Uterus (tissue), 2 donors: ENCODE measurements at regions not wholly inside any gene's neighbourhood (a gene's known extent, or its start where the extent isn't known, plus 50 kb on each side); places are given as distances from the start of the nearest gene placed in this dataset.

ENCODE experiments used
- POLR2A ChIP-seq, 2 donors: fragments of 450-650 bp; IDR thresholded peaks; one replicate each; pipeline ENCODE4 v1.6.1; 2016; ENCODE audit warnings: antibody characterized with exemption in 2 of 2, mild to moderate bottlenecking in 1 of 2, moderate library complexity in 1 of 2
- TF ChIP-seq, protein P1 (sequence below), 4 experiments: fragments of 200-600 bp in 2 of 4; fragments of 450-650 bp in 2 of 4; sonication (generic) in 2 of 4; IDR thresholded peaks; one replicate each; pipeline ENCODE4 v1.5.1; 2016 to 2019; ENCODE audit warnings: antibody characterized with exemption in 4 of 4, mild to moderate bottlenecking in 2 of 4, moderate library complexity in 1 of 4

DNA sequence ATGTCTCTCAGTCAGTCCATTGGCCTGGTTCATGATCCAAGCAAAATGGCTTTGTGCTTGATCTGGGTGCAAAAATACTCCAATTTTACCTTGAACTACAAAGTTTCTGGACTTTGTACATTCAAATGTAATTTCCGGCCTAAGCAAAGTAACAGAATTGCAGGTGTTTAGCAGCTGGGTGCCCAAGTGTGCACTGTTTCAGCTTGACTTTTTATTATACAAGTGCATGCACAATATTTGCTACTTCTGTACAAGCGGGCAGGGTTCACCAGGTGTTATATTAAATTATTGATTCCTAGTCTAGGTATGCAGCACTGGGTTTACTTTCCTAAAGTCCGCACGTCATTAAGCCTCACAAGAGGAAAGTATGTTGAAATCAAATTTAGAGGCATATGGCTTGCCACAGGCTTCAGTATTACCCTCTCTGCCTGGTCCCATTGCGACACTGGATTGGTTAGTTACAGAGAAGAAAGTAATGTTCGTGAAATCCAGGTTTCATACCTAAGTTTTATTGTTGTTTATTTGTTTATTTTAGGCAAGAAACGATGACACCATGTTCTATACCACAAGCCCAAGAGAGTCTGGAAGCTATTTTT lies 376.9 kb upstream of the CTSO start:
- TF ChIP-seq, protein P1, sequence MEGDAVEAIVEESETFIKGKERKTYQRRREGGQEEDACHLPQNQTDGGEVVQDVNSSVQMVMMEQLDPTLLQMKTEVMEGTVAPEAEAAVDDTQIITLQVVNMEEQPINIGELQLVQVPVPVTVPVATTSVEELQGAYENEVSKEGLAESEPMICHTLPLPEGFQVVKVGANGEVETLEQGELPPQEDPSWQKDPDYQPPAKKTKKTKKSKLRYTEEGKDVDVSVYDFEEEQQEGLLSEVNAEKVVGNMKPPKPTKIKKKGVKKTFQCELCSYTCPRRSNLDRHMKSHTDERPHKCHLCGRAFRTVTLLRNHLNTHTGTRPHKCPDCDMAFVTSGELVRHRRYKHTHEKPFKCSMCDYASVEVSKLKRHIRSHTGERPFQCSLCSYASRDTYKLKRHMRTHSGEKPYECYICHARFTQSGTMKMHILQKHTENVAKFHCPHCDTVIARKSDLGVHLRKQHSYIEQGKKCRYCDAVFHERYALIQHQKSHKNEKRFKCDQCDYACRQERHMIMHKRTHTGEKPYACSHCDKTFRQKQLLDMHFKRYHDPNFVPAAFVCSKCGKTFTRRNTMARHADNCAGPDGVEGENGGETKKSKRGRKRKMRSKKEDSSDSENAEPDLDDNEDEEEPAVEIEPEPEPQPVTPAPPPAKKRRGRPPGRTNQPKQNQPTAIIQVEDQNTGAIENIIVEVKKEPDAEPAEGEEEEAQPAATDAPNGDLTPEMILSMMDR (IDR thresholded peaks at IDR 0.05) = no peak
- TF ChIP-seq POLR2A (IDR thresholded peaks at IDR 0.05) = no peak
